DOHH2 (cell line): ENCODE measurements at regions not wholly inside any gene's neighbourhood (a gene's known extent, or its start where the extent isn't known, plus 50 kb on each side); places are given as distances from the start of the nearest gene placed in this dataset.

Source experiments
- H3F3A ChIP-seq: fragments of 200-600 bp; sonication (generic), shearing (Covaris generic); 2 replicates; pipeline ENCODE4 v1.6.0; 2016; ENCODE audit warnings: antibody characterized with exemption, mild to moderate bottlenecking; ENCODE audit not compliant: control insufficient read depth, insufficient read depth
- H3K27ac ChIP-seq: fragments of 200-600 bp; sonication (generic); 2 replicates; pipeline ENCODE4 v1.5.1; 2014; ENCODE audit warnings: low read depth, mild to moderate bottlenecking, low read length, moderate library complexity
- H3K27me3 ChIP-seq: fragments of 200-600 bp; sonication (generic); 2 replicates; pipeline ENCODE4 v1.6.1; 2014; ENCODE audit warnings: mild to moderate bottlenecking, low read length, mixed read lengths; ENCODE audit not compliant: control insufficient read depth
- H3K36me3 ChIP-seq: fragments of 200-600 bp; sonication (generic); 2 replicates; pipeline ENCODE4 v1.6.1; 2014; ENCODE audit warnings: mild to moderate bottlenecking, low read length, moderate library complexity, mixed read lengths; ENCODE audit not compliant: control insufficient read depth
- H3K4me1 ChIP-seq: fragments of 200-600 bp; sonication (generic); 2 replicates; pipeline ENCODE4 v1.6.1; 2014; ENCODE audit warnings: mild to moderate bottlenecking, low read length, mixed read lengths; ENCODE audit not compliant: control insufficient read depth
- H3K4me2 ChIP-seq: fragments of 200-600 bp; sonication (generic); 2 replicates; pipeline ENCODE4 v1.6.0; 2014; ENCODE audit warnings: mild to moderate bottlenecking, low read length, moderate library complexity
- H3K4me3 ChIP-seq: fragments of 200-600 bp; sonication (generic); 2 replicates; pipeline ENCODE4 v1.5.1; 2014; ENCODE audit warnings: mild to moderate bottlenecking, low read length, mixed read lengths
- H3K79me2 ChIP-seq: fragments of 200-600 bp; sonication (generic); 2 replicates; pipeline ENCODE4 v1.6.1; 2014; ENCODE audit warnings: mild to moderate bottlenecking, low read length, mixed read lengths; ENCODE audit not compliant: control insufficient read depth
- H3K9me2 ChIP-seq: fragments of 200-600 bp; sonication (generic); replicated peaks from 2 replicates; pipeline ENCODE4 v1.6.1; 2014; ENCODE audit warnings: mild to moderate bottlenecking, low read length, mixed read lengths; ENCODE audit not compliant: control insufficient read depth
- H3K9me3 ChIP-seq: fragments of 200-600 bp; sonication (generic); 2 replicates; pipeline ENCODE4 v1.6.1; 2014; ENCODE audit warnings: antibody characterized with exemption, low read length, mixed read lengths; ENCODE audit not compliant: control insufficient read depth, insufficient read depth
- H4K20me1 ChIP-seq: fragments of 200-600 bp; sonication (generic); 2 replicates; pipeline ENCODE4 v1.6.0; 2014; ENCODE audit warnings: low read depth, mild to moderate bottlenecking, antibody characterized with exemption, low read length, moderate library complexity; ENCODE audit not compliant: control insufficient read depth, insufficient read depth
- CTCF ChIP-seq: fragments of 200-600 bp; sonication (generic); IDR thresholded peaks from one replicate; pipeline ENCODE4 v1.5.1; 2014; ENCODE audit warnings: antibody characterized with exemption, mild to moderate bottlenecking, low read depth, low read length; ENCODE audit not compliant: poor library complexity, severe bottlenecking
- EZH2phosphoT487 ChIP-seq: fragments of 200-600 bp; sonication (generic); IDR thresholded peaks from 2 replicates; pipeline ENCODE4 v1.6.1; 2017; ENCODE audit warnings: borderline replicate concordance, mild to moderate bottlenecking, antibody characterized with exemption, low read length, moderate library complexity, mixed read lengths

DNA sequence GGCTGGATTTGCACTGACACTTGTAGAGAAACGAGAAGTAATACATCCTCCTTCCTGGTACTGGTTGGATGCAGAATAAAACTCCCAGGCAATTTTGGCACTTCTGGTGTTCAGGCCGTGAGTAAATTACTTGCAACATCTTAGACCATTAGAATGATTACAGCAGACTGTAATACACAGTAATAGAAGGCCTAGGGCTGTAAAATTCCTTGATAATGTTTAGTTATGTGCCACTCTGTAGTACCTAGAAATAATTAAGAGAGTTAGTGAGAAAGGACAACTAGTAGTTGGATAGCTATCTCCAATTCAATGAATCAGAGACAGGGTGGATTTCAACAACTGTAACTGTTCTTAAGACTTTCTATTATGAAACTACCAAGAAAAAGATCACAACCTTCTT lies 356.3 kb upstream of the SETBP1 start:
- Histone ChIP-seq H3K27ac (no peak overlapping the region), H3F3A (no peaks in the 10 kb centered on the region), H3K4me1 (no peaks in the 10 kb centered on the region), H3K4me2 (no peak overlapping the region), H3K9me2 (no peaks in the 10 kb centered on the region), H3K9me3 (no peaks in the 10 kb centered on the region), H4K20me1 (no peaks in the 10 kb centered on the region), H3K36me3 (no peaks in the 10 kb centered on the region), H3K4me3 (no peak overlapping the region), H3K79me2 (no peaks in the 10 kb centered on the region), H3K27me3 (no peaks in the 10 kb centered on the region)
- TF ChIP-seq CTCF: no peak
- TF ChIP-seq EZH2phosphoT487: no peak

GRCh38 chr18:44325903-44326635 lies 354.6 kb upstream of the SETBP1 start:
- Histone ChIP-seq H3K4me3 (no peak overlapping the region), H3K4me2 (no peak overlapping the region), H3K27me3 (no peaks in the 10 kb centered on the region), H3F3A (no peaks in the 10 kb centered on the region), H3K9me2 (no peaks in the 10 kb centered on the region), H3K4me1 (no peaks in the 10 kb centered on the region), H4K20me1 (no peaks in the 10 kb centered on the region), H3K27ac (no peak overlapping the region), H3K9me3 (no peaks in the 10 kb centered on the region), H3K36me3 (no peaks in the 10 kb centered on the region), H3K79me2 (no peaks in the 10 kb centered on the region)
- TF ChIP-seq EZH2phosphoT487 (no peak), CTCF (peak; percentile 74)

DNA sequence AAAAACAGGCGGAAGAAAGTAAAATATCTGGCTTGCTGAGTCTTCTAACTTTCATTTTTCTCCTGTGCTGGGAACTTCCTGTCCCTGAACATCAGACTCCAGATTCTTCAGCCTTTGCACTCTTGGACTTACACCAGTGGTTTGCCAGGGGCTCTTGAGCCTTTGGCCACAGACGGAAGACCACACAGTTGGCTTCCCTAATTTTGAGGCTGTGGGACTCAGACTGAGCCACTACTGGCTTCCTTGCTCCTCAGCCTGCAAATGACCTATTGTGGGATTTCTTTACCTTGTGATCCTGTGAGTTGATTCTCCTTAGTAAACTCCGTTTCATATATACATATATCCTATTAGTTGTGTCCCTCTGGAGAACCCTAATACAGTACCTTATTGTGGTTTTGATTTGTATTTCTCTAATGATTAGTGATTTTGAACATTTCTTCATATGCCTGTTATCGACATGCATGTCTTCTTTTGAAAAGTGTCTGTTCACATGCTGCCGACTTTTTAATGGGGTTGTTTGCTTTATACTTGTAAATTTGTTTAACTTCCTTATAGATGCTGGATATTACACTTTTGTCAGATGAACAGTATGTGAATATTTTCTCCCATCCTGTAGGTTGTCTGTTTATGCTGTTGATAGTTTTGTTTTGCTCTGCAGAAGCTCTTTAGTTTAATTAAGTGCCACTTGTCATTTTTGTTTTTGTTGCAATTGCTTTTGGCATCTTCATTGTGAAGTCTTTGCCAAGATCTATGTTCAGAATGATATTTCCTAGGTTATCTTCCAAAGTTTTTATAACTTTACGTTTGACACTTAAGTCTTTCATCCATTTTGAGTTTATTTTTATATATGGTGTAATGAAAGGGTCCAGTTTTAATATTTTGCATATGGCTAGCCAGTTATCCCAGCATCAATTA lies 348.8 kb upstream of the SETBP1 start:
- no peak for TF ChIP-seq EZH2phosphoT487
- no peak for TF ChIP-seq CTCF
- no peaks in the 10 kb centered on the region for H3K36me3 ChIP-seq
- no peaks in the 10 kb centered on the region for H3F3A ChIP-seq
- no peaks in the 10 kb centered on the region for H4K20me1 ChIP-seq
- no peaks in the 10 kb centered on the region for H3K9me2 ChIP-seq
- no peak overlapping the region for H3K4me3 ChIP-seq
- H3K4me1 ChIP-seq: no peaks in the 10 kb centered on the region
- no peak overlapping the region for H3K4me2 ChIP-seq
- no peak overlapping the region for H3K27ac ChIP-seq
- no peaks in the 10 kb centered on the region for H3K27me3 ChIP-seq
- no peaks in the 10 kb centered on the region for H3K79me2 ChIP-seq
- H3K9me3 ChIP-seq: no peaks in the 10 kb centered on the region
